ENCODE measurements at regions not wholly inside any gene's neighbourhood (a gene's known extent, or its start where the extent isn't known, plus 50 kb on each side); places are given as distances from the start of the nearest gene placed in this dataset.

DNA sequence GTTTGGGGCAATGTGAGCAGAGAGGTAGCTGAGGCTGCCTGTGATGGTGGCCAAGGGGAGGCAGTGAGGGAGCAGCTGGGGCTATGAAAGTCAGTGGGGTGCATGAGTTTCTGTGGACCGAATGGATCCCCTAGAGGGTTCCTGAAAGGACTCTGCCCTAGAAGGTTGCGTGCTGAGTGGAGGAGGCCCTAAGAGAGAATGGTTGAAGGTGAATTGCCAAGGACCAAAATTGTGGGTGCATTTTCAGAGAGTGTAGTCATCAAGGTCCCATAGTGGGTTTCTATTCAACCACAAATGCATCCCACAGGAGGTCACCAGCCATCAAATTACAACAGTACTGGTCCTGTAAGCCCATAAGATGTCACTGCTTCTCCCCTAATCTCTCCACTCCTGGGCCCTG lies 298.3 kb downstream of the CDK5RAP2 start:
- no peaks in the 10 kb centered on the region for H3K79me2 ChIP-seq (ENCODE audit: insufficient read depth, low read length)
- intact Hi-C loops (cut with micrococcal nuclease), result no loop called here
- H3K27ac ChIP-seq (ENCODE audit: low read depth, low read length), result no peak overlapping the region
- ChIA-PET CTCF (no interaction called here), POLR2A (no interaction called here), RAD21 (ENCODE audit: low non-redundant PET in 1 of 2, low total read pairs in 2 of 2, uncharacterized antibody in 2 of 2, unreplicated experiment in 2 of 2) (no interaction called here)
- TF ChIP-seq ELF1 (IDR thresholded peaks at IDR 0.05; ENCODE audit: borderline replicate concordance, low read depth) (no peak), POLR2A (IDR thresholded peaks at IDR 0.05; ENCODE audit: borderline replicate concordance, extremely low read depth, insufficient read depth, insufficient read length) (no peak), REST (IDR thresholded peaks at IDR 0.05; ENCODE audit: low read depth) (no peak), EZH2phosphoT487 (IDR thresholded peaks at IDR 0.05; ENCODE audit: borderline replicate concordance) (no peak), SRF (IDR thresholded peaks at IDR 0.05; ENCODE audit: low read depth) (no peak), CTCF (IDR thresholded peaks at IDR 0.05 in 2 of 3, conservative IDR thresholded peaks at IDR 0.05 in 1 of 3; ENCODE audit: borderline replicate concordance in 1 of 3, insufficient read depth in 1 of 3, low read depth in 2 of 3, low read length in 2 of 3) (no peak)
- H3K4me2 ChIP-seq (ENCODE audit: low read length), result no peak overlapping the region
- no peaks in the 10 kb centered on the region for H4K20me1 ChIP-seq (ENCODE audit: insufficient read depth)
- H3K36me3 ChIP-seq (ENCODE audit: control insufficient read depth in 1 of 2, insufficient read depth in 2 of 2, low read length in 2 of 2), result no peaks in the 10 kb centered on the region
- no peak overlapping the region for H2AFZ ChIP-seq (ENCODE audit: low read depth, low read length, poor library complexity, severe bottlenecking)
- no TSS peak for BruUV-seq (replicated peaks)
- H3K4me3 ChIP-seq (replicated peaks in 1 of 2; ENCODE audit: low read depth in 1 of 2, low read length in 2 of 2), result no peak overlapping the region
- 0 out of 2 replicates have a peak, but pooled peaks cover 9% of the 10 kb centered on the region for H3K27me3 ChIP-seq (ENCODE audit: insufficient read depth, low read length)
- DNase-seq (ENCODE audit: low read depth, low spot score), result no peak
- H3K9me3 ChIP-seq (ENCODE audit: control insufficient read depth in 1 of 2, insufficient read depth in 1 of 2, low read depth in 1 of 2, low read length in 2 of 2), result no peaks in the 10 kb centered on the region; a peak in 1 of 4 replicates
- no peaks in the 10 kb centered on the region for H3K9me2 ChIP-seq (ENCODE audit: insufficient read depth)
- no peak for ATAC-seq
- no peak overlapping the region for H3K9ac ChIP-seq (ENCODE audit: low read length)
- H3K4me1 ChIP-seq (ENCODE audit: control insufficient read depth in 1 of 2, insufficient read depth in 2 of 2, low read length in 2 of 2), result no peaks in the 10 kb centered on the region

All from HCT116 (cell line).